ENCODE measurements at regions not wholly inside any gene's neighbourhood (a gene's known extent, or its start where the extent isn't known, plus 50 kb on each side); places are given as distances from the start of the nearest gene placed in this dataset.

DNA sequence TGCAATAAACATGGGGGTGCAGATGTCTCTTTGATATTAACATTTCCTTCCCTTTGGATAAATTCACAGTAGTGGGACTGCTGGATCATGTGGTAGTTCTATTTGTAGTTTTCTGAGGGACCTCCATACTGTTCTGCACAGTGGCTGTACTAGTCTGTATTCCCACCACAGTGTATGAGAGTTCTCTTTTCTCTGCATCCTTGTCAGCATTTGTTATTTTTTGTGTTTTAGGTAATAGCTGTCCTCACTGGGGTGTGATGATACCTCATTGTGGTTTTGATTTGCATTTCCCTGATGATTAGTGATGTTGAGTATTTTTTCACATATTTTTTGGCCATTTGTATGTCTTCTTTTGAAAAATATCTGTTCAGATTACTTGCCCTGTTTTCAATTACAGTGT, 562.5 kb downstream of the CSNK1G3 start:
- Histone ChIP-seq H3K4me3 (ENCODE audit: low read depth in 2 of 2, low read length in 1 of 2) (no peak overlapping the region), H4K20me1 (ENCODE audit: insufficient read depth) (no peaks in the 10 kb centered on the region), H3K9me3 (no peaks in the 10 kb centered on the region), H3K4me1 (ENCODE audit: control insufficient read depth in 1 of 2, insufficient read depth in 2 of 2, low read depth in 1 of 2, low read length in 1 of 2) (no peaks in the 10 kb centered on the region), H3K9me2 (no peaks in the 10 kb centered on the region), H3K9ac (no peak overlapping the region), H2AFZ (ENCODE audit: low read depth) (no peak overlapping the region), H3K79me2 (ENCODE audit: insufficient read depth) (no peaks in the 10 kb centered on the region), H3K4me2 (no peak overlapping the region), H3K27me3 (ENCODE audit: insufficient read depth) (no peaks in the 10 kb centered on the region), H3K27ac (ENCODE audit: low read depth in 2 of 2, low read length in 1 of 2) (no peak overlapping the region), H3F3A (replicated peaks; ENCODE audit: insufficient read depth) (no peaks in the 10 kb centered on the region), H3K36me3 (replicated peaks in 1 of 2; ENCODE audit: control insufficient read depth in 1 of 2, insufficient read depth in 2 of 2, low read length in 1 of 2) (no peaks in the 10 kb centered on the region)
- ChIA-PET CTCF (no interaction called here), POLR2A (no interaction called here)
- TF ChIP-seq SMC3 (IDR thresholded peaks at IDR 0.05; ENCODE audit: low read depth, low read length) (no peak), FOSL2 (IDR thresholded peaks at IDR 0.05; ENCODE audit: borderline replicate concordance, low read depth) (no peak), EP300 (IDR thresholded peaks at IDR 0.05; ENCODE audit: borderline replicate concordance in 1 of 2, low read depth in 1 of 2, low read length in 1 of 2) (no peak), RCOR1 (IDR thresholded peaks at IDR 0.05; ENCODE audit: low read length) (no peak)
- no peak for DNase-seq

GRCh38 chr5:124072570-124072969, 560.6 kb downstream of the CSNK1G3 start:
- TF ChIP-seq TEAD4 (IDR thresholded peaks at IDR 0.05; ENCODE audit: borderline replicate concordance, insufficient read depth) (no peak), GATA2 (CRISPR knock-in tag; IDR thresholded peaks at IDR 0.05) (no peak), FOXM1 (IDR thresholded peaks at IDR 0.05; ENCODE audit: low read depth) (no peak), MXI1 (IDR thresholded peaks at IDR 0.05; ENCODE audit: low read depth, low read length) (no peak), RCOR1 (IDR thresholded peaks at IDR 0.05; ENCODE audit: low read length) (no peak), ELF1 (IDR thresholded peaks at IDR 0.05) (no peak), SMC3 (IDR thresholded peaks at IDR 0.05; ENCODE audit: low read depth, low read length) (no peak), PBX3 (IDR thresholded peaks at IDR 0.05) (no peak), MEF2A (IDR thresholded peaks at IDR 0.05; ENCODE audit: borderline replicate concordance, low read depth) (no peak), EP300 (IDR thresholded peaks at IDR 0.05; ENCODE audit: borderline replicate concordance in 1 of 2, low read depth in 1 of 2, low read length in 1 of 2) (no peak), CHD2 (IDR thresholded peaks at IDR 0.05; ENCODE audit: low read length, partially characterized antibody) (no peak), FOSL2 (IDR thresholded peaks at IDR 0.05; ENCODE audit: borderline replicate concordance, low read depth) (no peak)
- Histone ChIP-seq H3K9ac (no peak overlapping the region), H3K9me3 (no peaks in the 10 kb centered on the region), H3K4me1 (ENCODE audit: control insufficient read depth in 1 of 2, insufficient read depth in 2 of 2, low read depth in 1 of 2, low read length in 1 of 2) (no peaks in the 10 kb centered on the region), H3F3A (replicated peaks; ENCODE audit: insufficient read depth) (no peaks in the 10 kb centered on the region), H3K9me2 (no peaks in the 10 kb centered on the region), H4K20me1 (ENCODE audit: insufficient read depth) (no peaks in the 10 kb centered on the region), H3K36me3 (replicated peaks in 1 of 2; ENCODE audit: control insufficient read depth in 1 of 2, insufficient read depth in 2 of 2, low read length in 1 of 2) (no peaks in the 10 kb centered on the region), H3K4me3 (ENCODE audit: low read depth in 2 of 2, low read length in 1 of 2) (no peak overlapping the region), H3K27me3 (ENCODE audit: insufficient read depth) (no peaks in the 10 kb centered on the region), H3K4me2 (no peak overlapping the region), H3K27ac (ENCODE audit: low read depth in 2 of 2, low read length in 1 of 2) (no peak overlapping the region), H3K79me2 (ENCODE audit: insufficient read depth) (no peaks in the 10 kb centered on the region), H2AFZ (ENCODE audit: low read depth) (no peak overlapping the region)
- no peak for DNase-seq
- ChIA-PET POLR2A (no interaction called here), CTCF (no interaction called here)

- no peaks in the 10 kb centered on the region for H3K4me1 ChIP-seq (ENCODE audit: control insufficient read depth in 1 of 2, insufficient read depth in 2 of 2, low read depth in 1 of 2, low read length in 1 of 2)
- no peaks in the 10 kb centered on the region for H3K9me2 ChIP-seq
- H3K4me2 ChIP-seq, result no peak overlapping the region
- H2AFZ ChIP-seq (ENCODE audit: low read depth), result no peak overlapping the region
- WGBS (ENCODE audit: low lambda C conversion rate), result 55% methylated on average over 4 of the region's 4 CpGs
- ChIA-PET POLR2A (no interaction called here), CTCF (no interaction called here)
- no peak overlapping the region for H3K9ac ChIP-seq
- H3K27me3 ChIP-seq (ENCODE audit: insufficient read depth), result no peaks in the 10 kb centered on the region
- no peaks in the 10 kb centered on the region for H3F3A ChIP-seq (replicated peaks; ENCODE audit: insufficient read depth)
- no peaks in the 10 kb centered on the region for H3K79me2 ChIP-seq (ENCODE audit: insufficient read depth)
- no peak for DNase-seq
- no peak overlapping the region for H3K4me3 ChIP-seq (ENCODE audit: low read depth in 2 of 2, low read length in 1 of 2)
- no peaks in the 10 kb centered on the region for H3K9me3 ChIP-seq
- H3K36me3 ChIP-seq (replicated peaks in 1 of 2; ENCODE audit: control insufficient read depth in 1 of 2, insufficient read depth in 2 of 2, low read length in 1 of 2), result no peaks in the 10 kb centered on the region
- no peaks in the 10 kb centered on the region for H4K20me1 ChIP-seq (ENCODE audit: insufficient read depth)
- H3K27ac ChIP-seq (ENCODE audit: low read depth in 2 of 2, low read length in 1 of 2), result no peak overlapping the region
- TF ChIP-seq MXI1 (IDR thresholded peaks at IDR 0.05; ENCODE audit: low read depth, low read length), result no peak
- no peak for TF ChIP-seq RXRA (IDR thresholded peaks at IDR 0.05; ENCODE audit: borderline replicate concordance, low read depth)
- no peak for TF ChIP-seq NRF1 (IDR thresholded peaks at IDR 0.05; ENCODE audit: low read depth, low read length)
- TF ChIP-seq TEAD4 (IDR thresholded peaks at IDR 0.05; ENCODE audit: borderline replicate concordance, insufficient read depth), result no peak
- no peak for TF ChIP-seq ELF1 (IDR thresholded peaks at IDR 0.05)
- no peak for TF ChIP-seq YY1 (IDR thresholded peaks at IDR 0.05; ENCODE audit: low read depth)
- TF ChIP-seq REST (IDR thresholded peaks at IDR 0.05; ENCODE audit: low read depth, low read length), result no peak
- no peak for TF ChIP-seq GABPA (IDR thresholded peaks at IDR 0.05; ENCODE audit: low read depth)
- TF ChIP-seq USF1 (IDR thresholded peaks at IDR 0.05; ENCODE audit: borderline replicate concordance, low read depth), result no peak
- TF ChIP-seq RCOR1 (IDR thresholded peaks at IDR 0.05; ENCODE audit: low read length), result no peak
- no peak for TF ChIP-seq RAD21 (IDR thresholded peaks at IDR 0.05; ENCODE audit: low read length)
These were observed 559.1 kb downstream of the CSNK1G3 start for GRCh38 chr5:124071039-124071438.

Data from SK-N-SH (cell line).